GM19240 (cell line): ENCODE measurements at regions not wholly inside any gene's neighbourhood (a gene's known extent, or its start where the extent isn't known, plus 50 kb on each side); places are given as distances from the start of the nearest gene placed in this dataset.

Experiments used
- DNase-seq: peaks from one replicate; pipeline ENCODE4 v3.0.0; 2011; ENCODE audit warnings: low spot score; ENCODE audit not compliant: insufficient read length

DNA sequence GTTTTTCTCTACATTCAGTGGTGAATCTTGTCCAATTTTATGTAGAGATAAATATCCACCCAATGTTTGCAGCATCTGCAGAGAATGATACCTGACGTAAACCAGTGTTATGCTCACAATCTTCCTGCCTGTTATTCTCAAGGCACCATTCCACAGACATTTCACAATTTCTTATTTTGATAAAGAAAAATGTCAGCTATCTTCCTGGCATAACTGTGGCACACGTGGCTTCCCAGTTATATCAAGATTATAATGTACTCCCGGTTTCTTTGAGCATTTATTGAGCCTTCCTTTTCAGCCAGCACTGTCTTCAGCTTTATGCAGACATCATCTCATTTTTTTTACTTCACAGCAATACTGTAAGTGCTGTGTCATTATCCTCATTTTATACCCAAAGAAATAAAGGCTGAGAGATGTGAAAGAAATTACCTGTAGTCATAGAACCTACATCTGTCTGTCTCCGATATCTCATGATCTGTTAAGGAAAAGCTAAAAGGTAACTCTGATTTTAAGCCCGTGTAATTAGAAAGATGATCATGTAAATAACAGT is 1300.8 kb upstream of the TENM3 start:
- DNase-seq = no peak

DNA sequence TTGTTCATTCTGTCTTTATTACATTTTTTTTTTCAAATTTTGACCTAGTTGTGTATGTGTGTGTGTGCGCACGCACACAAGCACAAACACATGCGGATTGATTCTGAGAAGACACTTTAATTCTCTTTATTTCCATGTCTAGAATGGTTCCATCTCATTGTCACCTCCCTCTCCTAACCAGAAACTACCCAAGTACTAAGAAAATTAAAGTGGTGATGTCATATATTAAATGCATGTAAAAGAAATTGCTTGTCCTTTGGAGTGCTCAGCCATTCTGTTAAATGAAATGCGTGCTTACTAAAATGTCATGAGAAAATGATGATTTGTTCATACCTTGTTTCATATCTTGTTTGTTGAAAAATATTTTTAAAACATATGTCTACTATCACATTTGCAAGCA is 1297.0 kb upstream of the TENM3 start:
- no peak for DNase-seq

GRCh38 chr4:180947425-180947824 is 1295.8 kb upstream of the TENM3 start:
- no peak for DNase-seq

DNA sequence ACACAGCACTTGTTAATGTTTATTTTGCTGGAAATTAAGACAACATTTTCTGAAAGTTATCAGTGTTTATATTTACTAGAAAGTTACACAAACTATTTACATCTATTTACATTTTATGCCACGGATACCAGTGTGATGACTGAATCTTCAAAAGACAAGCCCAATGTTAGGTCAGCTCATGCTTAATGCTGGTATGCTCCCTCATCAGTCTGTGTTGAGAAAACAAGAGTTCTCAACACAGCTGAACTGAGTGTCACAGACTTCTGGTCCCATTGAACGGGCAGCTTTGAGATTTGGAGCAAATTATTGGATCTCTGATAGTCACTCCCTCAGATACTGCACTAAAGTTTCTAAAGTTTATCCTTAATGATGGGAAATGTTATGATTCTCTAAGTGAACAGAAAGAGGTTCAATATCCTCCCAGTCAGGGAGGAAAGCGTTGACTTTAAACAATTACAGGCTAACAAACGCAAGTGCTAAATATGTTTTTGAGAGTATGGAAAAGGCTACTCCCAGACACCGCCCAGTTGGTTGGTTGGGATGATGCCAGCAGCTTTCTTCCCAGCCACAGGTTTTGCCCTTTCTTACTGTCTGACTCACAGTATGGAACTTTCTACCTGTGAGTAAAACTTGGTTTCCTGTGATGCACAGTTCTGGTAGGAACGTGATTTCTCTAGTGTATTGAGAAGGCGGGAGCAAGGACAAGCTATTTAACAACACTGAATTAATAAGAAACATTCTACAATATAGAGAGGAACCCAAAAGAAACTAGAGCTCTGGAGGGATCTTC is 1293.6 kb upstream of the TENM3 start:
- DNase-seq = no peak

- no peak for DNase-seq
These were observed 1292.8 kb upstream of the TENM3 start for GRCh38 chr4:180950377-180950776.

- DNase-seq = no peak
These were observed 1291.9 kb upstream of the TENM3 start for GRCh38 chr4:180951312-180951711.

DNA sequence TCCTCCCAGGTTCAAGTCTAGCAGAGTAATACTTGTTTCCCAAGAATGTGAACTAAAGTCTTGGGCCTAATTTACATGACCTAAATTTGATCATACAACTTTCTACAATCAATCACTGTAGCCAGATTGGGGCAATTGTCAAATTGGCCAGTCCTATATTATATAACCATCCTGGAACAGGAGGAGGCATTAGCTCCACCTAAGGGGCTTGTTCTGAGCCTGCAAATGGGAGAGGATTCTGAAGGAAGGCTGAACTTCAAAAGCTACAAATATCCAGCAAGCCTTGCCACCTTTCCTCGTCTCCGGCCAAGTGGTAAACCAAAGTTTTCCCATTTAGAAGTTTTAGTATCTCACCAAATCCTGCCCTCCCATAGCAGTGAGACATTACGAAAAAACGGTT is 1289.6 kb upstream of the TENM3 start:
- DNase-seq = no peak

DNA sequence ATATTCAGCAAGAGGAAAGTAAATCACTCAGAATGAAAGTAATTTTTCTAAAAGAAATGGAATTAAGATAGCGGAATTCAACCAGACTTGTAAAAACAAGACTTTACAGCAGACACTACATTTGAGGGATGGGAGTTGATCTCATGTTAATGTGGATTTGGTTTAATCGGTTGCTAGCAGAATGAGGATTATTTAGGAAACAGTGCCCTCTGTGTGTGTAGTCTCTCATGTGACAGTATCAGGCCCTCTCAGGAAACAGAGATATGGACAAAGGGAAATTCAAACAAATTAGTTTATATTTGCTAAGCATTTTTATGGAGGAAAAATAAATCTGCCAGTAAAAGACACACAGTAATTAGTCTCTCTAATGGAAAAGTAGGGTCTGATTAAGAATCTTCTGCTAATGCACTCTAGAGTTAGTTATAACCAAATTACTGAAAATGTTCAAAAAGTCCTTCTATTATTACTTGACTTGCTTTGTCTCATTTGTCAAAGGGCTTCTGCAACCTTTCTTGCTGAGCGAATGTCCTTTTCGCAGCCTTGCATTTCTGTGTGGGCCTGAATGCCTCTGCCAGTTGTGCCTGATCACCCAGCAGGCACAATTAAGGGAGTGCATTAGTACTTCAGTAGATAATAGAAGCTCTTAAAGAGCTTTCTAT is 1282.3 kb upstream of the TENM3 start:
- DNase-seq = no peak

DNA sequence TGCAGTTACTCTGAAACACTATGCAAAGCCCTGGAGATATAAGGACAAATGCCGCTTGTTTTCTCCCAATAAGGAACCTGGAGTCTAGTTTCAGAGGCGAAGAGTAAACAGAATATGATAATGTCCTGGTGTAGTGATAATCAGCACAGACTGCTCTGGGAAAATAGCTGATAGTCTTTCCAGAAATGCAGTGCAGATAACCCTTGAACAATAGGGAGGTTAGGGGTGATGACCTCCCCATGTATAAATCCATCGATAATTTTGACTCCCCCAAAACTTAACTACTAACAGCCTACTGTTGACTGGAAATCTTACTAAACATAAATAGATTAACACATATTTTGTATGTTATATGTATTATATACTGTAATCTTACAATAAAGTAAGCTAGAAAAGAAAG is 1280.9 kb upstream of the TENM3 start:
- DNase-seq = no peak

DNA sequence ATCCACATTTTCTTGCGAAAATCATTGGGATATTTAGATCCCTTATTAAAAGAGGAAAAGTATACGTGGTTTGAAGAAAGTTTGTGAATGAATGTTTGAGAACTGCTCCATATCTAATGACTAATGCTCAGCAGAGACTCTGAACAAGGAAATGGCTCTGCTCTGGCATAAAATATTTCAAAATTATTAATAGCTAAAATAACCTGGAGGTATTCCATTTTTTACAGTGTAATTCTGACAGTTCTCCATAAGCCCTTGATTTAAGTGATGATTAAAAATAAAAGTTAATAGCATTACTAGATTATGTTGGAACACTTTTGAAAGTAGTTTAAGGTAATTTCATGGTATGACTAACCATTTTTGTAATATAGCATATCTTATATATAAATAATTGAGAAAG is 1276.9 kb upstream of the TENM3 start:
- DNase-seq = no peak

- DNase-seq = no peak
These were observed 1275.3 kb upstream of the TENM3 start for GRCh38 chr4:180967936-180968335.

- DNase-seq = no peak
These were observed 1269.3 kb upstream of the TENM3 start for GRCh38 chr4:180973894-180974293.

- DNase-seq = no peak
These were observed 1252.3 kb upstream of the TENM3 start for GRCh38 chr4:180990931-180991330.

DNA sequence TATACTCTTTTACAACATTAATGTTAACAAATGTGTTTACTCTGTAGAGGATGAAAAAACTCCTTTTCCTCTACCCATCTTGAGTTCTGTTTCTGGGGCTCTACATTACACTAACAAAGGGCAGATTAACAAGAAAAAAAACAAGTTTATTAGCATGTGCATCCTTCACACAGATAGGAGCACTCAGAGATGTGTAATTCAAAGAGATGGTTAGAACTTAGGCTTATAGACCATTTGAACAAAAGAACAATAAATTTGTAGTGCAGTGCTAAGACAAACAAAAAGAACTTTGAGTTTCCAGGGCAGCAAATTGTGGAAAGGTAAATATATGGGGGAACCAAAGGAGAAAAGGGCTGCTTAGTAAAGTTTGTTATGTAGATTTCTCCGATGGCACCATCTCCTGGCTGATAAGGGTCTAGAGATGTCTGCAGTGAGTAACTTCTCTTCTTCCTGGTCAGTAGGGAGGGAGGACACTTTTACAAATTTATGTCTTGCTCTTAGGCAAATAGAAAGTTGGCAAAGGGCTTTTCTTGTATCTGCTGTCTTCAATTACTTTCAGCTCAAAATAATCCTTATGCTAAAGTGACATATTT is 1249.9 kb upstream of the TENM3 start:
- DNase-seq = no peak

DNA sequence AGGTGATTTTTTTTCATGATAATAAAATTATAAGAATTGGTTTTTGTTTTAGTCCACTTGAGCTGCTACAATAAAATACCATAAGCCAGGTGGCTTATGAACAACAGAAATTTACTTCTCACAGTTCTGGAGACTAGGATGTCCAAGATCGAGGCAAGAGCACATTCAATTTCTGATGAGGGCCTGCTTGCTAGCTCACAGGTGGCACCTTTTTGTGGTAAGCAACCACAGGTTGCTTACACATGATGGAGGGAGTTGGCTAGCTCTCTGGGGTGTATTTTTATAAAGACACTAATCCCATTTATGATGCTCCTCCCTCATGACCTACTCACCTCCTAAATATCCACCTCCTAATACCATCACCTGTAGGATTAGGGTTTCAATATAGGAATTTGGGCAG is 1248.5 kb upstream of the TENM3 start:
- no peak for DNase-seq

DNA sequence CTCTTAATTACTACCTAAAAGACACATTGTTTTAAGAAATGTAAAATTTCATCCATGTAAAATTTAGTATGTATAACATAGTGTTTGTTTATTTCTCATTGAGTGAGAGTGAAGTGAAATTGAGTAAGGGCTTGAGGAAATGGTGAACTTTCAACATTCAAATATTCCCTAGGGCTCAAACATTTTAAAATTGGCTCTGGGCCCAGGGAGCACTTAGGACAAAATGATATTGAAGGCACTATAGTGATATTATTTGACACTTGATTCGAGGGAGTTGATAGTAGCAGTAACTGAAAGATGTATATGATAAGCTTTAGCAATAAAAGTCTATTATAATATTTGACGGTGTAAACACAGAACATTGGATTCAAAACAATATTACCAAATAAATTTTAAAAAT is 1244.0 kb upstream of the TENM3 start:
- DNase-seq = no peak

DNA sequence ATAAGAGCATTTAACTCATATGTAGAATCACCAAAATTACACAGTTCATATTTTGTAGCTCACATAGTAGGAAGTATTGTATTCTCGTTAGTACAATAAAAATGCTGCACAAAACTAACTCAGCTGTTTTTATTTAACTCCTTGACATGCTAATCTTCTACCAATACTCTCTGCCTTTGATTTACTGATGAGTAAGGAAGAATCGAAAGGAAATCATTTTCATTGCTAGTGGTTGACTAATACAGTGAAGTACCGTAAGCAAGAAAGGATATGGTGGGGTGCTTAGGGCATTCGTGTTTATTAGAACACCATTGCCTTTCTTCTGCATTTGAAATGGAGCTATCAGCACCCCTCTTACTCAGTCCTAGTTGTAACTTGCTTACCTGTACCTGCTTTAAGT is 1239.1 kb upstream of the TENM3 start:
- DNase-seq = no peak

DNA sequence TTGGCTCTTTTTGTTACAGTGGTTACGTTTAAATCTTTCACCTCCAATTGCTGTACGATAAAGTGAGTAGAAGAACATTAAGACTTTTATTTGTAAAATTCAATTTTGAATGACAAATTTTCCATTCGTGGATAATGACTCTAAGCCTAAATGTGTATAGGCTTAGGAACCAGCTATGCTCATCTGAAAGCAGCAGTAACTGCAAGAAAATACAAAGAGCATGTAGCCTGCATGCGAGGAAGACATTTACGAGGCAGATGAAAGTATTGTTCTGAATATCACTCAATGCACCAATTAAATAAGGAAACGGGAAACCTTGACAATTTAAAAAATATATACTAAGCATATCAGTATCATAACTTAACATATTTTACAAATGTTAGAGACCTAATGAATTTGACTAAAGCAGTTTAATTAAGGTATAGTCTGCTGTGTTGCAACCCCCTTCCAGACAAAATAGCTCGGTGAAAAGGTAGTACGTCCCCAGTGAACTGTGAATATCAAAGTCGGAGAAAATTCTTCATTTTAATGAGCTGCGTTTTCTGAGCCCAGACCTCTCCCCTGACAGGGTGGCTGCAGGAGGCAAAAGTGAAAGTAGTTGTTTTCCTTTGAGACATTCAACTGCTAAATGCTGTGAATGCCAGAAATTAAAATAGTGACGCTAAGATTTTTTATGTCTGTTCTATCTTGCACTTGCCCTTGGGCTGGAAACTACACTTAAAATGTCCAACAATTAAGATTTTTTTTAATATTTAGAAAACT is 1236.5 kb upstream of the TENM3 start:
- no peak for DNase-seq

GRCh38 chr4:181007751-181008150 is 1235.5 kb upstream of the TENM3 start:
- no peak for DNase-seq

DNA sequence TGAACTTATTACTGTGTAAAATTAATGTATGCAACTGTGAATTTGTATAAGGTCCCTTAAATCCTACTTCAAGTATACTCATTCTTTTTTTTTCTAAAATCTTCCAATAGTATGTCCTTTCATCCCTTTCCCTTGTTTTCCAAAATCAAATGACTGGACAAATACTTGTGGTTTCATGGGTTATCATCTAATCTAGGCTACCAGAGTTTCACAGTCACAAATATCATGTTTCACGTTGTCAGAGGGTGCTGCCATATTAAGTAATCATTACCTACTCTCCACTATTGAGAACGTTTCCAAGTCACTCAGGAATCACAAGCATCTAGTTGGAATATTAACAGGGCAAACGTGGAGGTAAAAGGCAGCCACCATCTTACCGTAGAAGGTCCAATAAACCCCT is 1235.0 kb upstream of the TENM3 start:
- no peak for DNase-seq

- DNase-seq = no peak
These were observed 1230.0 kb upstream of the TENM3 start for GRCh38 chr4:181013162-181013561.

DNA sequence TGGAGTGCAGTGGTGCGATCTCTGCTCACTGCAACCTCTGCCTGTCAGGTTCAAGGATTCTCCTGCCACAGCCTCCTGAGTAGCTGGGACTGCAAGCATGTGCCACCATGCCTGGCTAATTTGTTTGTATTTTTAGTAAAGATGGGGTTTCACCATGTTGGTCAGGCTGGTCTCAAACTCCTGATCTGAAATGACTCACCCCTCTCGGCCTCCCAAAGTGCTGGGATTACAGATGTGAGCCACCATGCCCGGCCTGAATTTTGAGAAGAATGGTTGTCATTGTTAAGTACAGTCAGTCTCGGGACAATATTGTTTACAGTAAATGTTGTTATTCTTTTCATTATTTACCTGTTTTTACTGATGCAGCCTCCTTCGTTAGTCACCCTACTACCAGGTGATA is 1226.2 kb upstream of the TENM3 start:
- no peak for DNase-seq
